GM19328 (cell line): ENCODE measurements at regions not wholly inside any gene's neighbourhood (a gene's known extent, or its start where the extent isn't known, plus 50 kb on each side); places are given as distances from the start of the nearest gene placed in this dataset.

Source experiments
- ATAC-seq: cut with Tn5 transposase; IDR thresholded peaks from one replicate; pipeline ENCODE4 v1.9.1; 2021; ENCODE audit warnings: mild to moderate bottlenecking, moderate library complexity; ENCODE audit not compliant: unreplicated experiment

GRCh38 chr4:128573781-128574508, 235.6 kb upstream of the JADE1 start:
- ATAC-seq, result no peak

GRCh38 chr4:128572778-128573241, 236.7 kb upstream of the JADE1 start:
- no peak for ATAC-seq

GRCh38 chr4:128571747-128572146, 237.8 kb upstream of the JADE1 start:
- no peak for ATAC-seq

GRCh38 chr4:128570387-128570975, 239.0 kb upstream of the JADE1 start:
- ATAC-seq, result no peak

GRCh38 chr4:128566693-128567092, 242.8 kb upstream of the JADE1 start:
- ATAC-seq, result no peak

GRCh38 chr4:128565565-128566186, 243.8 kb upstream of the JADE1 start:
- no peak for ATAC-seq

GRCh38 chr4:128565054-128565453, 244.4 kb upstream of the JADE1 start:
- no peak for ATAC-seq

- no peak for ATAC-seq
These were observed 245.3 kb upstream of the JADE1 start for GRCh38 chr4:128564081-128564630.

- no peak for ATAC-seq
These were observed 248.6 kb upstream of the JADE1 start for GRCh38 chr4:128560754-128561495.

GRCh38 chr4:128558896-128559679, 250.4 kb upstream of the JADE1 start:
- ATAC-seq, result no peak

- ATAC-seq, result no peak
These were observed 252.7 kb upstream of the JADE1 start for GRCh38 chr4:128556756-128557155.

GRCh38 chr4:128553686-128554515, 255.6 kb upstream of the JADE1 start:
- no peak for ATAC-seq

- no peak for ATAC-seq
These were observed 257.0 kb upstream of the JADE1 start for GRCh38 chr4:128552586-128552907.

GRCh38 chr4:128551280-128551679, 258.2 kb upstream of the JADE1 start:
- ATAC-seq, result no peak

- no peak for ATAC-seq
These were observed 259.4 kb upstream of the JADE1 start for GRCh38 chr4:128550060-128550459.

GRCh38 chr4:128549636-128550035, 259.9 kb upstream of the JADE1 start:
- ATAC-seq, result no peak

- ATAC-seq, result no peak
These were observed 260.8 kb upstream of the PGRMC2 start for GRCh38 chr4:128548381-128548780.

GRCh38 chr4:128544272-128544671, 256.7 kb upstream of the PGRMC2 start:
- ATAC-seq, result no peak

- no peak for ATAC-seq
These were observed 256.1 kb upstream of the PGRMC2 start for GRCh38 chr4:128543696-128544095.

- no peak for ATAC-seq
These were observed 254.4 kb upstream of the PGRMC2 start for GRCh38 chr4:128542047-128542446.
